Smooth muscle cell (in vitro differentiated cells): ENCODE measurements at regions not wholly inside any gene's neighbourhood (a gene's known extent, or its start where the extent isn't known, plus 50 kb on each side); places are given as distances from the start of the nearest gene placed in this dataset.

Source experiments
- DNase-seq: peaks from one replicate; lab custom pipeline; 2025; ENCODE audit not compliant: unreplicated experiment; lab: John Stamatoyannopoulos, UW
- H2AFZ ChIP-seq: fragments of 200-600 bp; sonication (generic); 2 replicates; pipeline ENCODE4 v1.6.0; 2016; ENCODE audit warnings: antibody characterized with exemption, low read depth, mild to moderate bottlenecking
- H3F3A ChIP-seq: fragments of 200-600 bp; sonication (generic); 2 replicates; pipeline ENCODE4 v1.6.0; 2017; ENCODE audit warnings: antibody characterized with exemption, low read depth
- H3K27ac ChIP-seq: fragments of 200-600 bp; sonication (generic); 2 replicates; pipeline ENCODE4 v1.5.1; 2016; ENCODE audit warnings: low read depth, mild to moderate bottlenecking
- H3K27me3 ChIP-seq: fragments of 200-600 bp; sonication (generic); 2 replicates; pipeline ENCODE4 v1.6.1; 2016; ENCODE audit warnings: low read depth, mild to moderate bottlenecking
- H3K36me3 ChIP-seq: fragments of 200-600 bp; sonication (generic); 2 replicates; pipeline ENCODE4 v1.5.1; 2016; ENCODE audit warnings: low read depth
- H3K4me1 ChIP-seq: fragments of 200-600 bp; sonication (generic); 2 replicates; pipeline ENCODE4 v1.5.1; 2016; ENCODE audit warnings: low read depth
- H3K4me2 ChIP-seq: fragments of 200-600 bp; sonication (generic); 2 replicates; pipeline ENCODE4 v1.6.0; 2016; ENCODE audit warnings: mild to moderate bottlenecking
- H3K4me3 ChIP-seq: fragments of 200-600 bp; sonication (generic); 2 replicates; pipeline ENCODE4 v1.5.1; 2016; ENCODE audit warnings: mild to moderate bottlenecking
- H3K79me2 ChIP-seq: fragments of 200-600 bp; sonication (generic); 2 replicates; pipeline ENCODE4 v1.6.0; 2016; ENCODE audit warnings: low read depth, mild to moderate bottlenecking
- H3K9ac ChIP-seq: fragments of 200-600 bp; sonication (generic); 2 replicates; pipeline ENCODE4 v1.6.0; 2016; ENCODE audit warnings: low read depth
- H3K9me3 ChIP-seq: fragments of 200-600 bp; sonication (generic); replicated peaks from 2 replicates; pipeline ENCODE4 v1.5.1; 2016; ENCODE audit warnings: low read depth
- H4K20me1 ChIP-seq: fragments of 200-600 bp; sonication (generic); 2 replicates; pipeline ENCODE4 v1.6.0; 2016; ENCODE audit warnings: low read depth
- WGBS: methylation state at CpG from one replicate; pipeline ENCODE4 v1.1.7; 2016; ENCODE audit warnings: low lambda C conversion rate; 5-methylcytosine and 5-hydroxymethylcytosine counted together
- TF ChIP-seq, protein P1 (sequence below): fragments of 200-600 bp; sonication (generic); IDR thresholded peaks from 2 replicates; pipeline ENCODE4 v1.5.1; 2017; ENCODE audit warnings: borderline replicate concordance, mild to moderate bottlenecking, antibody characterized with exemption; ENCODE audit not compliant: insufficient read depth, poor library complexity, severe bottlenecking

DNA sequence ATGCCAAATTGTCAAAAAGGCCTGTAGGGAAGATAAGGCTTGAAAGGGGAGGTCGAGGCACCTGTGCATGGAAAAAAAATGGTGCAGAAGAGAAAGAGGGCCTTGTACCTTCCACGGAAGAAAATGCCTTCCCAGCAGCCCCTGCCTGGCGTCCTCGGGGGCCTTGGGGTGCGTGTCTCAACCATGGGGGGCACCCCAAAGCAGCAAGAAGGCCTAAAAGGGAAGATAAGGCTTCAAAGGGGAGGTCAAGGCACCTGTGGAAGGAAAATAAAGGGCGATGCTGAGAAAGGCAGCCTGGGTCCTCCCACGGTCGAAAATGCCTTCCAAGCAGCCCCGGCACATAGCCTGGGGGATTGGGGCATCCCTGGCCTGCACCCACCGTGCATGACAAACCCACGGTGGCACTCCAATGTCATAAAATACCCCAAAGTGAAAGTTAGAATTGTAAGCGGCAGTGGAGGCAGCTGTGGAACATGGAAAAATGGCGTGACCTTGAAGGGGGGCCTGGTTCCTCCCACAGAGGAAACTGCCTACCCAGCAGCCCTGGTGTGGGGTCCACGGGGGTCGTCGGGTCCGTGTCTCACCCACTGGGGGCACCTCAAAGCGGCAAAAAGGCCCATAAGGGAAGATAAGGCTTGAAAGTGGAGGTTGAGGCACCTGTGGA, 275.0 kb downstream of the ALG10 start:
- no peak overlapping the region for H3K9ac ChIP-seq
- H3K9me3 ChIP-seq = no peaks in the 10 kb centered on the region

DNA sequence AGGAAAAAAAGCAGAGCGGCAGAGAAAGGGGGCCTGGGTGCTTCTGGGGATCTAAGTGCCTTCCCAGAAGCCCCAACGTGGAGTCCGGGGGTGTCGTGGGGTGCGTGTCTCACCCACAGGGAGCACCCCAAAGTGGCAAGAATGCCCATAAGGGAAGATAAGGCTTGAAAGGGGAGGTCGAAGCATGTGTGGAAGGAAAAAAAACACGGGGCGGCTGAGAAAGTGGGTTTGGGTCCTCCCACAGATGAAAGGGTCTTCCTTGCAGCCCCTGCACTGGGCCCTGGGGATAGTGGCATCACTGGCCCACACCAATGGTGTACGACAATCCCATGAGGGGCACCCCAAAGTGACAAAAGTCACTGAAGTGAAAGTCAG, 275.5 kb downstream of the ALG10 start:
- Histone ChIP-seq H3K9me3 (no peaks in the 10 kb centered on the region), H3K27me3 (no peaks in the 10 kb centered on the region), H3K9ac (no peak overlapping the region), H3F3A (no peaks in the 10 kb centered on the region), H3K4me2 (no peak overlapping the region), H3K79me2 (no peaks in the 10 kb centered on the region), H3K4me1 (no peaks in the 10 kb centered on the region), H3K36me3 (no peaks in the 10 kb centered on the region), H2AFZ (no peak overlapping the region), H3K27ac (no peak overlapping the region), H3K4me3 (no peak overlapping the region), H4K20me1 (no peaks in the 10 kb centered on the region)
- no peak for DNase-seq
- TF ChIP-seq, protein P1, sequence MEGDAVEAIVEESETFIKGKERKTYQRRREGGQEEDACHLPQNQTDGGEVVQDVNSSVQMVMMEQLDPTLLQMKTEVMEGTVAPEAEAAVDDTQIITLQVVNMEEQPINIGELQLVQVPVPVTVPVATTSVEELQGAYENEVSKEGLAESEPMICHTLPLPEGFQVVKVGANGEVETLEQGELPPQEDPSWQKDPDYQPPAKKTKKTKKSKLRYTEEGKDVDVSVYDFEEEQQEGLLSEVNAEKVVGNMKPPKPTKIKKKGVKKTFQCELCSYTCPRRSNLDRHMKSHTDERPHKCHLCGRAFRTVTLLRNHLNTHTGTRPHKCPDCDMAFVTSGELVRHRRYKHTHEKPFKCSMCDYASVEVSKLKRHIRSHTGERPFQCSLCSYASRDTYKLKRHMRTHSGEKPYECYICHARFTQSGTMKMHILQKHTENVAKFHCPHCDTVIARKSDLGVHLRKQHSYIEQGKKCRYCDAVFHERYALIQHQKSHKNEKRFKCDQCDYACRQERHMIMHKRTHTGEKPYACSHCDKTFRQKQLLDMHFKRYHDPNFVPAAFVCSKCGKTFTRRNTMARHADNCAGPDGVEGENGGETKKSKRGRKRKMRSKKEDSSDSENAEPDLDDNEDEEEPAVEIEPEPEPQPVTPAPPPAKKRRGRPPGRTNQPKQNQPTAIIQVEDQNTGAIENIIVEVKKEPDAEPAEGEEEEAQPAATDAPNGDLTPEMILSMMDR = no peak
- 81% methylated on average over 9 of the region's 9 CpGs for WGBS

More for the DNA sequence above, 275.0 kb downstream of the ALG10 start:
- Histone ChIP-seq H3K27me3 (no peaks in the 10 kb centered on the region), H3K4me1 (no peaks in the 10 kb centered on the region), H3K4me2 (no peak overlapping the region), H3K27ac (no peak overlapping the region), H3K4me3 (no peak overlapping the region), H3K36me3 (no peaks in the 10 kb centered on the region), H4K20me1 (no peaks in the 10 kb centered on the region), H3K79me2 (no peaks in the 10 kb centered on the region), H2AFZ (no peak overlapping the region), H3F3A (no peaks in the 10 kb centered on the region)
- 65% methylated on average over 18 of the region's 18 CpGs for WGBS
- TF ChIP-seq, protein P1 = no peak
- DNase-seq = no peak

DNA sequence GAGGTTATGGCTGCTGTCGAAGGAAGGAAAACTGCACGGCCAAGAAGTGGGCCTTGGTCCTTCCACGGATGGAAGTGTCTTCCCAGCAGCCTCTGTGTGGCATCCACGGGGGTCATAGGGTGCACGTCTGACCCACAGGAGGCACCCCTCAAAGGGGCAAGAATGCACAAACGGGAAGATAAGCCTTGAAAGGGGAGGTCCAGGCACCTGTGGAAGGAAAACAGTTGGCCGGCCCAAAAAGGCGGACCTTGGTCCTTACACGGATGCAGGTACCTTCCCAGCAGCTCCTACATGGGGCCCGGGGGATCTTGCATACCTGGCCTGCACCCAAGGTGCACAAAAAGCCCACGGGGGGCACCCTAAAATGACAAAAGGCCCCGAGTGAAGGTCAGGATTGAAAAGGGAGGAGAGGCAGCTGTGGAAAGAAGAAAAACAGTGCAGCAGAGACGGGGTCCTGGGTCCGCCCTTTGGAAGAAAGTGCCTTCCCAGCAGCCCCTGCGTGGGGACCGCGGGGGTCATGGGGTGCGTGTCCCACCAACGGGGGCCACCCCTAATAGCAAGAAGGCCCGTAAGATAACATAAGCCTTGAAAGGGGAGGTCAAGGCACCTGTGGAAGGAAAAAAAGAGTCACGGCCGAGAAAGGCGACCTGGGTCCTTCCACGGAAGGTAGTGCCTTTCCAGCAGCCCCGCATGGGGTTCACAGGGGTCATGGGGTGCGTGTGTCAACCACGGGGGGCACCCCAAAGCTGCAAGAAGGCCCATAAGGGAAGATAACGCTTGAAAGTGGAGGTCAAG, 276.1 kb downstream of the ALG10 start:
- H3K4me1 ChIP-seq = no peaks in the 10 kb centered on the region
- H3K27ac ChIP-seq = no peak overlapping the region
- no peak overlapping the region for H2AFZ ChIP-seq
- no peak for DNase-seq
- no peaks in the 10 kb centered on the region for H3F3A ChIP-seq
- no peaks in the 10 kb centered on the region for H4K20me1 ChIP-seq
- WGBS = 84% methylated on average over 28 of the region's 28 CpGs
- H3K36me3 ChIP-seq = no peaks in the 10 kb centered on the region
- H3K4me2 ChIP-seq = no peak overlapping the region
- no peaks in the 10 kb centered on the region for H3K79me2 ChIP-seq
- no peak overlapping the region for H3K4me3 ChIP-seq
- H3K9me3 ChIP-seq = no peaks in the 10 kb centered on the region
- TF ChIP-seq, protein P1 = no peak
- no peak overlapping the region for H3K9ac ChIP-seq
- H3K27me3 ChIP-seq = no peaks in the 10 kb centered on the region
